ENCODE measurements at regions not wholly inside any gene's neighbourhood (a gene's known extent, or its start where the extent isn't known, plus 50 kb on each side); places are given as distances from the start of the nearest gene placed in this dataset.

- TF ChIP-seq, protein P1, sequence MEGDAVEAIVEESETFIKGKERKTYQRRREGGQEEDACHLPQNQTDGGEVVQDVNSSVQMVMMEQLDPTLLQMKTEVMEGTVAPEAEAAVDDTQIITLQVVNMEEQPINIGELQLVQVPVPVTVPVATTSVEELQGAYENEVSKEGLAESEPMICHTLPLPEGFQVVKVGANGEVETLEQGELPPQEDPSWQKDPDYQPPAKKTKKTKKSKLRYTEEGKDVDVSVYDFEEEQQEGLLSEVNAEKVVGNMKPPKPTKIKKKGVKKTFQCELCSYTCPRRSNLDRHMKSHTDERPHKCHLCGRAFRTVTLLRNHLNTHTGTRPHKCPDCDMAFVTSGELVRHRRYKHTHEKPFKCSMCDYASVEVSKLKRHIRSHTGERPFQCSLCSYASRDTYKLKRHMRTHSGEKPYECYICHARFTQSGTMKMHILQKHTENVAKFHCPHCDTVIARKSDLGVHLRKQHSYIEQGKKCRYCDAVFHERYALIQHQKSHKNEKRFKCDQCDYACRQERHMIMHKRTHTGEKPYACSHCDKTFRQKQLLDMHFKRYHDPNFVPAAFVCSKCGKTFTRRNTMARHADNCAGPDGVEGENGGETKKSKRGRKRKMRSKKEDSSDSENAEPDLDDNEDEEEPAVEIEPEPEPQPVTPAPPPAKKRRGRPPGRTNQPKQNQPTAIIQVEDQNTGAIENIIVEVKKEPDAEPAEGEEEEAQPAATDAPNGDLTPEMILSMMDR (conservative IDR thresholded peaks at IDR 0.05; ENCODE audit: low read length), result no peak
- no peak for TF ChIP-seq EZH2phosphoT487 (IDR thresholded peaks at IDR 0.05; ENCODE audit: borderline replicate concordance)
These were observed 188.1 kb downstream of the NHLRC3 start for GRCh38 chr13:39226359-39226758.

All from Loucy (cell line).